ENCODE measurements at regions not wholly inside any gene's neighbourhood (a gene's known extent, or its start where the extent isn't known, plus 50 kb on each side); places are given as distances from the start of the nearest gene placed in this dataset.

- Histone ChIP-seq H4K20me1 (ENCODE audit: insufficient read depth) (no peaks in the 10 kb centered on the region), H2AFZ (ENCODE audit: low read depth, low read length, poor library complexity, severe bottlenecking) (no peak overlapping the region), H3K9me2 (ENCODE audit: insufficient read depth) (no peaks in the 10 kb centered on the region), H3K4me3 (replicated peaks in 1 of 2; ENCODE audit: low read depth in 1 of 2, low read length in 2 of 2) (no peak overlapping the region), H3K4me2 (ENCODE audit: low read length) (no peak overlapping the region), H3K27ac (ENCODE audit: low read depth, low read length) (no peak overlapping the region), H3K27me3 (ENCODE audit: insufficient read depth, low read length) (0 out of 2 replicates have a peak, but pooled peaks cover 4% of the 10 kb centered on the region), H3K36me3 (ENCODE audit: control insufficient read depth in 1 of 2, insufficient read depth in 2 of 2, low read length in 2 of 2) (no peaks in the 10 kb centered on the region), H3K79me2 (ENCODE audit: insufficient read depth, low read length) (no peaks in the 10 kb centered on the region), H3K9ac (ENCODE audit: low read length) (no peak overlapping the region), H3K4me1 (ENCODE audit: control insufficient read depth in 1 of 2, insufficient read depth in 2 of 2, low read length in 2 of 2) (no peaks in the 10 kb centered on the region), H3K9me3 (ENCODE audit: control insufficient read depth in 1 of 2, insufficient read depth in 1 of 2, low read depth in 1 of 2, low read length in 2 of 2) (no peaks in the 10 kb centered on the region)
- ATAC-seq (no peak), DNase-seq (ENCODE audit: low read depth, low spot score) (no peak)
- intact Hi-C loops (cut with micrococcal nuclease): no loop called here
- RAD21 ChIA-PET (ENCODE audit: low non-redundant PET in 1 of 2, low total read pairs in 2 of 2, uncharacterized antibody in 2 of 2, unreplicated experiment in 2 of 2): no interaction called here
- CTCF ChIA-PET: no interaction called here
- POLR2A ChIA-PET: no interaction called here
- no TSS peak for BruUV-seq (replicated peaks)
- TF ChIP-seq YY1 (IDR thresholded peaks at IDR 0.05; ENCODE audit: extremely low read depth, insufficient replicate concordance, low read depth, low read length) (no peak), EGR1 (IDR thresholded peaks at IDR 0.05; ENCODE audit: low read depth) (no peak), SRF (IDR thresholded peaks at IDR 0.05; ENCODE audit: low read depth) (no peak), SIN3A (IDR thresholded peaks at IDR 0.05; ENCODE audit: low read depth) (no peak), EZH2 (IDR thresholded peaks at IDR 0.05) (no peak), MAX (IDR thresholded peaks at IDR 0.05) (no peak), ZNF274 (IDR thresholded peaks at IDR 0.05; ENCODE audit: low read depth, low read length) (no peak), REST (IDR thresholded peaks at IDR 0.05; ENCODE audit: low read depth) (no peak), ZBTB33 (IDR thresholded peaks at IDR 0.05; ENCODE audit: extremely low read depth, insufficient replicate concordance, low read length) (no peak), SP1 (IDR thresholded peaks at IDR 0.05; ENCODE audit: low read depth) (no peak), CBX3 (IDR thresholded peaks at IDR 0.05; ENCODE audit: low read depth) (no peak), ELF1 (IDR thresholded peaks at IDR 0.05; ENCODE audit: borderline replicate concordance, low read depth) (no peak), FOSL1 (IDR thresholded peaks at IDR 0.05; ENCODE audit: low read depth) (no peak), POLR2AphosphoS5 (IDR thresholded peaks at IDR 0.05; ENCODE audit: low read depth, low read length) (no peak), JUND (IDR thresholded peaks at IDR 0.05) (no peak), CTCF (IDR thresholded peaks at IDR 0.05 in 2 of 3, conservative IDR thresholded peaks at IDR 0.05 in 1 of 3; ENCODE audit: borderline replicate concordance in 1 of 3, insufficient read depth in 1 of 3, low read depth in 2 of 3, low read length in 2 of 3) (no peak), CEBPB (IDR thresholded peaks at IDR 0.05; ENCODE audit: low read depth) (no peak)
These were observed 1507.5 kb downstream of the BRD1 start for GRCh38 chr22:48320048-48320682.
